Gastroesophageal sphincter (tissue), 3 donors: ENCODE measurements at regions not wholly inside any gene's neighbourhood (a gene's known extent, or its start where the extent isn't known, plus 50 kb on each side); places are given as distances from the start of the nearest gene placed in this dataset.

Experiments used
- EP300 ChIP-seq: sonication (generic); formaldehyde crosslinking; IDR thresholded peaks from one replicate; pipeline ENCODE4 v1.6.1; 2017; ENCODE audit warnings: antibody characterized with exemption, mild to moderate bottlenecking
- POLR2A ChIP-seq, 2 donors: fragments of 450-650 bp; IDR thresholded peaks; one replicate each; pipeline ENCODE4 v1.6.1; 2017; ENCODE audit warnings: antibody characterized with exemption in 2 of 2, mild to moderate bottlenecking in 2 of 2, moderate library complexity in 1 of 2
- POLR2AphosphoS5 ChIP-seq: sonication (generic); formaldehyde crosslinking; IDR thresholded peaks from one replicate; pipeline ENCODE4 v1.6.1; 2017; ENCODE audit warnings: antibody characterized with exemption
- TF ChIP-seq, protein P1 (sequence below), 4 experiments: fragments of 200-600 bp in 2 of 4; fragments of 450-650 bp in 2 of 4; sonication (generic) in 1 of 4; IDR thresholded peaks; one replicate each; pipeline ENCODE4 v1.5.1; 2017 to 2019; ENCODE audit warnings: antibody characterized with exemption in 4 of 4, mild to moderate bottlenecking in 2 of 4, moderate library complexity in 2 of 4

DNA sequence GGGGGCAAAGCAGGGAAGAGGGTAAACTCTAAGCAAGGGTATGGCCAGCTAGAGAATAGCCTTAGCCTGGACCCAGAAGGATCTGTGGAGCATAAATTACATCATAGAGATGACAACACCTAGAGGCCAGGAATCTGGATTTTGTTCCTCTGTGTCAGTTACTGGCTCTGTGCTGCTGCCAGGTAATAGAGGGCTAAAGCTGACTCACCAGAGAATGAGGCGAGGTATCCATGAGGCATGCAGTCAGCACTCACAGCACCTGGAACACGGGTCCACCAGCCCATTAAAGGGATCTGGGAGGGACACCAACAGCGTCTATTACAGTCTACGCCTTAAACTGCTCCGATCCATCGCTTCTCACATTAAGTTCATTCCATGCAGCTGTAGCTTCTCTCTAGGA lies 74.9 kb upstream of the CMKLR1 start:
- TF ChIP-seq, protein P1, sequence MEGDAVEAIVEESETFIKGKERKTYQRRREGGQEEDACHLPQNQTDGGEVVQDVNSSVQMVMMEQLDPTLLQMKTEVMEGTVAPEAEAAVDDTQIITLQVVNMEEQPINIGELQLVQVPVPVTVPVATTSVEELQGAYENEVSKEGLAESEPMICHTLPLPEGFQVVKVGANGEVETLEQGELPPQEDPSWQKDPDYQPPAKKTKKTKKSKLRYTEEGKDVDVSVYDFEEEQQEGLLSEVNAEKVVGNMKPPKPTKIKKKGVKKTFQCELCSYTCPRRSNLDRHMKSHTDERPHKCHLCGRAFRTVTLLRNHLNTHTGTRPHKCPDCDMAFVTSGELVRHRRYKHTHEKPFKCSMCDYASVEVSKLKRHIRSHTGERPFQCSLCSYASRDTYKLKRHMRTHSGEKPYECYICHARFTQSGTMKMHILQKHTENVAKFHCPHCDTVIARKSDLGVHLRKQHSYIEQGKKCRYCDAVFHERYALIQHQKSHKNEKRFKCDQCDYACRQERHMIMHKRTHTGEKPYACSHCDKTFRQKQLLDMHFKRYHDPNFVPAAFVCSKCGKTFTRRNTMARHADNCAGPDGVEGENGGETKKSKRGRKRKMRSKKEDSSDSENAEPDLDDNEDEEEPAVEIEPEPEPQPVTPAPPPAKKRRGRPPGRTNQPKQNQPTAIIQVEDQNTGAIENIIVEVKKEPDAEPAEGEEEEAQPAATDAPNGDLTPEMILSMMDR (IDR thresholded peaks at IDR 0.05), result no peak
- TF ChIP-seq POLR2AphosphoS5 (no peak), POLR2A (IDR thresholded peaks at IDR 0.05) (no peak), EP300 (no peak)
